ENCODE measurements at regions not wholly inside any gene's neighbourhood (a gene's known extent, or its start where the extent isn't known, plus 50 kb on each side); places are given as distances from the start of the nearest gene placed in this dataset.

GRCh38 chr3:166900866-166901577 lies 479.1 kb downstream of the ZBBX start:
- TF ChIP-seq CTCF (conservative IDR thresholded peaks at IDR 0.05 in 1 of 2, IDR thresholded peaks at IDR 0.05 in 1 of 2; ENCODE audit: extremely low read depth in 1 of 2, insufficient read depth in 1 of 2, low read depth in 1 of 2, low read length in 2 of 2) (no peak), EZH2 (IDR thresholded peaks at IDR 0.05; ENCODE audit: borderline replicate concordance, low read length) (no peak)

Data from mammary epithelial cell (primary cell).